ENCODE measurements at regions not wholly inside any gene's neighbourhood (a gene's known extent, or its start where the extent isn't known, plus 50 kb on each side); places are given as distances from the start of the nearest gene placed in this dataset.
A peak's percentile ranks its signal among the peaks of the same experiment; 100 is the strongest.
"Not testable (repeated sequence)": the region's sequence is repeated elsewhere in the genome, so short reads cannot be mapped to it uniquely, and the experiment has no call there.

DNA sequence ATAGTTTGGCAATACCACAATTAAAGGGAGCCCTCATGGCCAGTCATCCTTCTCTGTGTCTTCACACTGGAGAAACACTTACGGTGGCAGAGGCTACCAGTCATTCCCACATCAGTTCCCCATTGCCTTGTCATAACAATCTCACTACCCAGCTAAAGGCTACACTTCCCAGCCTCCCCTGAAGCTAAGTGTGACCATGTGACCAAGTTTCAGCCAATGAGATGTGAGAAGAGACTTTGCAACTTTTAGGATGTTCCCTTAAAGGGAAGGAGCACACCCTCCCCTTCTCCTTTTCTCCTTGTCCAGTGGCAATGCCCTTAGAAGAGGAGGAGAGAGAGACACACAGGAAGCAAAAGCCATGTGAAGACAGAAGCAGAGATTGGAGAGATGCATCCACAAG is 89.0 kb upstream of the RAB12 start:
- CTCF ChIA-PET, result no interaction called here

DNA sequence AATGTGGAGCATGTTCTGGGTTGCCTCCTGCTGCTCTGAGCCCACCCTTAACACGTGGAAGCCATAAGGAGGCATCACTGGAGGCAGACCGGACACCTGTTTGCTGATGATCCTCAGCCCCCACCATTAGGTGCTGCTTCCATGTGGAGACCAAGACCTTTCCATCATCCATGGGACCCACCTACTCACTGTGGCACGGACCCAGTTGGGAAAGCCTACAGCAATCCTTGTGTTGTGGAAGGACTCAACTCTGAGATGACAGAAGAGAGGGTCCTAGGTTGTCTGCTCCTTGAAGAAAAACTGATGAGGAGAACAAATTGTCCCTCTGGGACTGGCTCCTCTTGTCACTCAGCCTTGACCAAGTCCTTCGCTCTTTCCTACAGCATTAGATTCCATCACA is 86.5 kb upstream of the RAB12 start:
- no peak for DNase-seq (ENCODE audit: extremely low spot score)
- ChIA-PET POLR2A (no interaction called here), CTCF (no interaction called here)
- TF ChIP-seq, protein P1, sequence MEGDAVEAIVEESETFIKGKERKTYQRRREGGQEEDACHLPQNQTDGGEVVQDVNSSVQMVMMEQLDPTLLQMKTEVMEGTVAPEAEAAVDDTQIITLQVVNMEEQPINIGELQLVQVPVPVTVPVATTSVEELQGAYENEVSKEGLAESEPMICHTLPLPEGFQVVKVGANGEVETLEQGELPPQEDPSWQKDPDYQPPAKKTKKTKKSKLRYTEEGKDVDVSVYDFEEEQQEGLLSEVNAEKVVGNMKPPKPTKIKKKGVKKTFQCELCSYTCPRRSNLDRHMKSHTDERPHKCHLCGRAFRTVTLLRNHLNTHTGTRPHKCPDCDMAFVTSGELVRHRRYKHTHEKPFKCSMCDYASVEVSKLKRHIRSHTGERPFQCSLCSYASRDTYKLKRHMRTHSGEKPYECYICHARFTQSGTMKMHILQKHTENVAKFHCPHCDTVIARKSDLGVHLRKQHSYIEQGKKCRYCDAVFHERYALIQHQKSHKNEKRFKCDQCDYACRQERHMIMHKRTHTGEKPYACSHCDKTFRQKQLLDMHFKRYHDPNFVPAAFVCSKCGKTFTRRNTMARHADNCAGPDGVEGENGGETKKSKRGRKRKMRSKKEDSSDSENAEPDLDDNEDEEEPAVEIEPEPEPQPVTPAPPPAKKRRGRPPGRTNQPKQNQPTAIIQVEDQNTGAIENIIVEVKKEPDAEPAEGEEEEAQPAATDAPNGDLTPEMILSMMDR (IDR thresholded peaks at IDR 0.05; ENCODE audit: control extremely low read depth, extremely low read depth, low read depth, missing control alignments), result no peak

More for the DNA sequence above, 89.0 kb upstream of the RAB12 start:
- TF ChIP-seq, protein P1 (IDR thresholded peaks at IDR 0.05; ENCODE audit: control extremely low read depth, extremely low read depth, low read depth, missing control alignments), result no peak
- no peak for DNase-seq (ENCODE audit: extremely low spot score)
- POLR2A ChIA-PET, result no interaction called here

DNA sequence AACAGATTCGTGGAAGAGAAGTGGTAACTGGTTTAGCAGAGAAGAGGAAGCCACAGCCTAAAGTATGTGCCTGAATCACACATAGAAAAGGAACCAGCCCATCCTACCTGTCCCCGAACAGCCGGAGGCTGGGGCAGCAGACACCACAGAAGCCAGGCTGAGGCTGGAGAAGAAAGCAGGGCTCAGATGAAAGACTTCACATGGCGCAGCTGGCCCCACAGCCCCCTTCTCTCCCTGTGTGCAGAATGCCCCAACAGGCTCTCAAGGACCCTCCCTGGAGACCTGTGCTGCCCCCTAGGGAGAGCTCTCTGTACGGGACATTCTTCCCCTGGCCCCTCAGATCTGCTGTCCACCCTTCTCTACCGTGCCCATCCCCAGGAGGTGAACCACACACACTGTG is 83.5 kb upstream of the RAB12 start:
- POLR2A ChIA-PET, result no interaction called here
- CTCF ChIA-PET, result interaction anchor here (0.8 to 1.9 kb wide), 4 partner anchors 10 to 75 kb away, joined by 3 to 4 read pairs (median 4); no protein-coding TSS in a partner anchor
- TF ChIP-seq, protein P1 (IDR thresholded peaks at IDR 0.05; ENCODE audit: control extremely low read depth, extremely low read depth, low read depth, missing control alignments), result peak; percentile 20
- DNase-seq (ENCODE audit: extremely low spot score), result no peak

DNA sequence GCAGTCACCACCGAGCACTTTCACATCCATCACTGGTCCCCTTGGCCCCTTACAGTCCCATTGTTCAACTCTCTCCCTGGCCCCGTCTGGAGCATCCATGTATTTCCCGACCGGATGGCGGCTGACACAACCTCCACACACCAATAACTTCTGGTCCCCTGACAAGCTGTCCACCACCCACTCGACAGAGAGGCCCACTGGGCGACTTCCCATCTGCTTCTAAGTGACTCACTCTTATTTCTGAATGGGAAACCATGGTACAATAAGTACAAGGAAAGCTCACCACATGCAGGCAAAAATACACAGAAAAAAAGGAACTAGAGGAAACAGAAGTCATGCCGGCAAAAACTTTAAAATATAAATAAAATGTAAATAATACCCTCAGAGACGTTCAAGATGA is 82.9 kb upstream of the RAB12 start:
- TF ChIP-seq, protein P1 (IDR thresholded peaks at IDR 0.05; ENCODE audit: control extremely low read depth, extremely low read depth, low read depth, missing control alignments), result no peak
- CTCF ChIA-PET, result interaction anchor here (0.8 to 1.9 kb wide), 4 partner anchors 11 to 75 kb away, joined by 3 to 4 read pairs (median 4); no protein-coding TSS in a partner anchor
- DNase-seq (ENCODE audit: extremely low spot score), result no peak
- POLR2A ChIA-PET, result no interaction called here

DNA sequence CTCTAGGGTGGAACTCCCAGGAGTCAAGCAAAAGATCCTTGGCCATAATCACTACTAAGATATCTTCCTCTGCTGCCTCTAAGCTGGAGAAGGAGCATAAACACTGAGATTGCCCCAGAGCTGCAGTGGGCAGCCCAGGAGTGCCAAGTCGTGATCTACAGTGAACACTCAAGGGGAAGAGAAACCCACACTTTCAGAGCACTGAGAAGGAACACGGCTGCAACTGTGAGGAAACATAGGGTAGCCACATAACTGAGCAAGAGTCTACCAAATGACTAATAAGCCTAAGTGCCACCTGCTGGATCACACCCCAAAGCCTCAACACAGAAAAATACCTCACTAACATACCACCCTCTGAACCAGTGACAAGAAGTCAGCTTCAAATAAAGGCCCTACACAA is 79.6 kb upstream of the RAB12 start:
- TF ChIP-seq, protein P1 (IDR thresholded peaks at IDR 0.05; ENCODE audit: control extremely low read depth, extremely low read depth, low read depth, missing control alignments), result no peak
- DNase-seq (ENCODE audit: extremely low spot score), result no peak
- CTCF ChIA-PET, result interaction anchor here (0.7 to 1.7 kb wide), 2 partner anchors 12 to 16 kb away, joined by 3 to 4 read pairs; no protein-coding TSS in a partner anchor
- POLR2A ChIA-PET, result no interaction called here

DNA sequence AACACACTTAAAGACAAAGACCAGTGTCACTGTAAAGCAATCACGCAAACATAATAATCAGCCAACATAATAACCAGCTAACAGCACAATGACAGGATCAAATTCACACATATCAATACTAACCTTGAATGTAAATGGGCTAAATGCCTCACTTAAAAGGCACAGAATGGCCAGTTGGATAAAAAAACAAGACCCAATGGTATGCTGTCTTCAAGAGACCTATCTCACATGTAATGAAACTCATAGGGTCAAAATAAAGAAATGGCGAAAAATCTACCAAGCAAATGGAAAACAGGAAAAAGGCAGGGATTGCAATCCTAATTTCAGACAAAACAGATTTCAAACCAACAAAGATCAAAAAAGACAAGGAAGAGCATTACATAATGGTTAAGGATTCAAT is 78.2 kb upstream of the RAB12 start:
- CTCF ChIA-PET, result interaction anchor here (1.7 kb wide), 1 partner anchor 14 kb away, joined by 4 read pairs; no protein-coding TSS in a partner anchor
- POLR2A ChIA-PET; DNase-seq (ENCODE audit: extremely low spot score): not testable (repeated sequence)

DNA sequence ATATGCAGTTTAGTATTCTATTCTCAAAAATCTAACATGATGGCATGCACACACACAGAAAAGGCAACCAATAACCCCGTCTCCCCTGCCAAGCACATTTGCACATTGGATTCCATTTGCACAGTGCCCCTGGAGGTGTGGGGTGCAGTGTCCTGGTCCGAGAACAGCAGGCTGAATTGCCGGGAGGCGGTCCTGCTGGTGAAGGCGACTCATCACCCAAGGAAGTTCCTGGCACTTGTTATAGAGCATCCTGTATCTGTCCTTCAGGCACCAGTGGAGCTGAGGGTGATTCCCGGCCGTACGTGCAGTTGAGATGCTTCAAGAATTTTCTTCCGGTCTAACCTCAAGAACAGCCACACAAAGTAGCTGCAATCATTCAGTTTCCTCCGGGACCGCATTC is 73.0 kb upstream of the RAB12 start:
- TF ChIP-seq, protein P1 (IDR thresholded peaks at IDR 0.05; ENCODE audit: control extremely low read depth, extremely low read depth, low read depth, missing control alignments), result no peak
- POLR2A ChIA-PET, result no interaction called here
- CTCF ChIA-PET, result interaction anchor here (1.0 kb wide), 1 partner anchor 19 kb away, joined by 3 read pairs; no protein-coding TSS in a partner anchor
- no peak for DNase-seq (ENCODE audit: extremely low spot score)

All from GM10248 (cell line).